SK-N-MC (cell line): ENCODE measurements at regions not wholly inside any gene's neighbourhood (a gene's known extent, or its start where the extent isn't known, plus 50 kb on each side); places are given as distances from the start of the nearest gene placed in this dataset.

ENCODE experiments used
- DNase-seq: peaks from one replicate; pipeline ENCODE4 v3.0.0-alpha.2; 2011; ENCODE audit warnings: low read depth, low spot score
- H3K27ac ChIP-seq: fragments of 200-600 bp; sonication (generic); 2 replicates; pipeline ENCODE4 v1.5.1; 2016; ENCODE audit warnings: mixed run types
- H3K36me3 ChIP-seq: fragments of 200-600 bp; sonication (generic); 2 replicates; pipeline ENCODE4 v1.6.1; 2017; ENCODE audit warnings: antibody characterized with exemption, low read length, mixed read lengths; ENCODE audit not compliant: insufficient read depth
- H3K4me3 ChIP-seq: fragments of 200-600 bp; sonication (generic); 2 replicates; pipeline ENCODE4 v1.5.1; 2016
- H3K9ac ChIP-seq: fragments of 200-600 bp; sonication (generic); 2 replicates; pipeline ENCODE4 v1.8.0; 2017; ENCODE audit warnings: mixed run types, mixed read lengths; ENCODE audit not compliant: insufficient read length
- H3K9me3 ChIP-seq: fragments of 200-600 bp; sonication (generic); 2 replicates; pipeline ENCODE4 v1.6.1; 2017; ENCODE audit warnings: low read depth, mild to moderate bottlenecking, antibody characterized with exemption, low read length, moderate library complexity, mixed read lengths
- EZH2 ChIP-seq: fragments of 200-600 bp; sonication (generic); IDR thresholded peaks from one replicate; pipeline ENCODE4 v1.6.1; 2017; ENCODE audit warnings: antibody characterized with exemption
- FOXP2 ChIP-seq: optimal IDR thresholded peaks from 2 replicates; pipeline ENCODE3; 2011; ENCODE audit warnings: mild to moderate bottlenecking, moderate library complexity; ENCODE audit not compliant: insufficient read depth; ENCODE audit errors: extremely low read length, control extremely low read depth
- POLR2AphosphoS5 ChIP-seq: IDR thresholded peaks from 2 replicates; pipeline ENCODE4 v1.6.1; 2012; ENCODE audit warnings: mild to moderate bottlenecking, low read depth, low read length, borderline replicate concordance

DNA sequence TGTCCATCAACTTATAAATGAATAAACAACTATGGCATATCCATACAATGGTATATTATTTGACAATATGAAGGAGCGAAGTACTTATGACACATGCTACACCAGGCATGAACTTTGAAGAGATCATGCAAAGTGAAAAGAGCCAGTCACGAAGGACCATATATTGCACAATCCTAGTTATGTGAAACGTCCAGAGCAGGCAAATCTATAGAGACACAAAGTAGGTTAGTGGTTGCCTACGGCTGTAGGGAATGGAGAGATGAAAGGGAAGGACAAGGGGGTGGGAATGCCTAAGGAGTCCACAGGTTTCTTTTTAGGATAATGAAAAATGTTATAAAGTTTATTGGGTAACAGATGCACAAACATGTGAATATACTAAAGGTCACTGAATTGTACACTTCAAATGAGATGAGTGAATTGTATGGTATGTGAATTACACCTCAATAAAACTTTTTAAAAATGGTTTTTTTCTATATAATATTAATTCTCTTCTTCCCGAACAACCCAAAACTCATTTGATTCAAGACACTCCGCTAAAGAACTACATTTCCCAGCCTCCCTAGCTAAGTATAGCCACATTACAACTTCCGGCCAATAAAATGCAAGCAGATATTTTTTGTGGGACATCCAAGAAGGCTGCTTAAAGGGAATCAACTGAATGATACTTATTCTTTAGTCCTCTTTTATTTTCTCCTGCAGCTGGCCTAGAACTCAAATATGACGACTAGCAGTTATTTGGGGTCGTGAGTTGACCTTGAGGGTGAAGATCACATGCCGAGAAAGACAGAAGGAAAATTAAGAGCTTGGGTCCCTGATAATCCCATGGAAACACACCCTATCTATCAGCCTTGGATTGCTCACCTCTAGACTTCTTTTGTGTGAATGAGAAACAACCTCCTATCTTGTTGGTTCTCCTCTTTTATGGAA lies 187.2 kb downstream of the TTC8 start:
- no peak overlapping the region for H3K9ac ChIP-seq
- H3K4me3 ChIP-seq: peak overlapping the region; percentile 73
- no peaks in the 10 kb centered on the region for H3K9me3 ChIP-seq
- no peaks in the 10 kb centered on the region for H3K36me3 ChIP-seq
- no peak for DNase-seq
- TF ChIP-seq FOXP2 (no peak), EZH2 (no peak), POLR2AphosphoS5 (no peak; the same call in 1 of the 2 replicates)
- no peak overlapping the region for H3K27ac ChIP-seq

DNA sequence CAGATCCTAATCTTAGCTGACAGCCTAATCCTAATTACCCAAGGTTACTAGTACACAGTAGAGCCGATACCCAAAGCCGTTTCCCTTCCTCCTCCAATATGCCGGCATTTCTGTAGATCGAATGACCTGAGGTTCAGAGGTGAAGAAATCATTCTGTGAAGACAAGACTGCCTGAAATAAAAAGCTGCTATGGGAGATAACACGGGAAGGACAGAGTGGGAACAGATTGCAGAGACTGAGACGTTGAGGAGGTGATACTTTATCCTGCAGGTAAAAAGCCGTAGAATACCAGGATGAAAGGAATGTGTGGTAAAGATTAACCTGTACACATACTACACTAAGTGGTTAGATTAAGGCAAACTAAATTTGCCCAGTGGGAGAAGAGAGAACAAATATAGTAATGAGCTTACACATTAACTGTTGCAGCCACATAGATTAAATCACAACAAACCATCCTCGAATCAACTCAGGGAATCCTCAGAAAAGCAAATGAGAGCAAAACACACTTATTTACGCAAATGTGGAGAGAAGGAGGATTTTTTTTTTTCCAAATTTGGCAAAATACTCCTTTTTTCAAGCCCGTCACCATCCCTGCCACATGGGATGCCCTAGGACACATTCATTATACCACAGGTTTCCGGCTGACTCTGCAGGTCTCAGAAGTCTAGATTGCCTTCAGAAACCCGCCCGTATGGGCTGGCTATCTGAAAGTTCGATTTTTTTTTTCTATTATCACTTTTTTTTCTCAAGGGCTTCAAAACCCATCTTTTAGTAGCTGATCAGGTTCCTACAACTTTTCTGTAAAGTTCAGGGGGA lies 188.0 kb downstream of the TTC8 start:
- no peak for TF ChIP-seq FOXP2
- no peak for TF ChIP-seq EZH2
- no peak for TF ChIP-seq POLR2AphosphoS5
- no peak overlapping the region for H3K27ac ChIP-seq
- no peak overlapping the region for H3K9ac ChIP-seq
- peak overlapping the region; percentile 73 for H3K4me3 ChIP-seq
- H3K9me3 ChIP-seq: no peaks in the 10 kb centered on the region
- no peak for DNase-seq
- no peaks in the 10 kb centered on the region for H3K36me3 ChIP-seq

DNA sequence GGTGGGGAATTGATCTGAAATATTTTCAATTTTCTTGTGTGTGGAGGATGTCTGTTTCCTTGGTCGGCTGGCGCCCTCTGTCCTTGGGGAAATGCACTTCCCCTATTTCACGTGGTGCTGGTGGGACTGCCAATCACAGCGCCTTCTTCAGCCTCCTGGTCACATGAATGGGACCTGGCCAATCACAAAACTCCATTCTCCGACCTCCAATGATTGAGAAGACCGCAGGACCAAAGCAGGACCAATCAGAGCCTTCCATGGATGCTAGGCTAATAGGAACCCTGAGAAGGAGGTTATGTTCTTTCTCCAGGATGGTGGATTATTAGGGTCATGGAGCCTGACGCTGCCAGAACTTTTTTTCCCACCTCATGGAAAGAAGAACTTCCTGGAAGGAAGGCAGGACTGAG lies 188.7 kb downstream of the TTC8 start:
- Histone ChIP-seq H3K27ac (no peak overlapping the region), H3K36me3 (no peaks in the 10 kb centered on the region), H3K4me3 (peak overlapping the region; percentile 73), H3K9ac (no peak overlapping the region), H3K9me3 (no peaks in the 10 kb centered on the region)
- no peak for TF ChIP-seq FOXP2
- no peak for TF ChIP-seq POLR2AphosphoS5
- TF ChIP-seq EZH2: no peak
- DNase-seq: no peak

DNA sequence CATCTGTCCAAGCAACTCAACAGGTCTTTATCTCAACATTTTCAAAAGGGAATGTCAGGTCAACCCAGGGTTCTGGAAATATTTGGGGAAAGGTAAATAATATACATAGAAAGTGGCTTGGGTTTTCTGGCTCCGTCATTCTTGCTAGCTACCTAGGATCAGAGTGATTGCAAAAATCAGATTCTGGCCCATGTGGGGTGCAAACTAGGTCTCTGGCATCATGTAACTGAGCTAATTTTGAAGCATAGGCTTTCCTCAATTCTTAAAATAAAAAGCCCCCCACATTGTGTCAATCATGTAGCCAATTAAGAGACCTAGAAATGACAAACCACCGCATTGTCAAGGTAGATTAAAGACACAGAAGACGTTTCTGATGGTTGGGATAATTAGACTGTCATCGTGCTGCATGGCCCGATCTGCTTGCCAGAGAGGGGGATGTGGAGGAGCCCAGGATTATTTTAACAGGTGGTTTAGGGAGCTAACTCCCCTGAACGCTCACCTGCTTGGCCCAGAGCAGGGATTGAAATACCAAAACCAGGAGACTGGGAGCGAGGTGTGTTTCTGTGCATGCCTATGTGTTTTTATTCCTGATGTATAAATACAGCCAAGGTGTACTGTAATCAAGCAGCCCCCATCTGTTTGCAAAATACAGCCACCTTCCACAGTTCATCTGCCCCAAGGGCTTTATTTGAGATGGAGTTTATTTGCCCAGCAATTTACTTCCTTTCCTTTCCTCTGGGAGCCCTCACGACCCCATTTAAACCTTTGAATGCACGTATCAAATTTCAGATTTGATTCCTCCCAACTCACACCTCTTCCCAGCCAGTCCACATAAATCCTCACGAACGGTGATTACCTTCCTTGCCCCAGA lies 189.5 kb downstream of the TTC8 start:
- Histone ChIP-seq H3K9me3 (no peaks in the 10 kb centered on the region), H3K9ac (no peak overlapping the region), H3K4me3 (no peak overlapping the region), H3K27ac (no peak overlapping the region), H3K36me3 (no peaks in the 10 kb centered on the region)
- DNase-seq: no peak
- TF ChIP-seq EZH2 (no peak), POLR2AphosphoS5 (no peak), FOXP2 (no peak)

DNA sequence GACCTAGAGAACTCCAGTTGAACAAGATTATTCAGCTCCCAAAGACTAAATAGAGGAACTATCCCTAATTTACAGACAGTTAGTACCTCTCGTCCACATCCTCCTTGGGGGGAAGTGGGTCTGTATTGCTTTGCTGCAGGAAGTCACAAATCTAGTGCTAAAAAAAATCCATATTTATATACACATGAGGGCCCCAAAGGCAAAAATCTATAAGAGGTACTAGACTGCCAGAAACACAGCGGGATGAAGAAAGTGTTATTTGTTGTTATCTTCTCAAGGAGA lies 190.1 kb downstream of the TTC8 start:
- Histone ChIP-seq H3K27ac (no peak overlapping the region), H3K9ac (no peak overlapping the region), H3K4me3 (no peak overlapping the region), H3K36me3 (no peaks in the 10 kb centered on the region), H3K9me3 (no peaks in the 10 kb centered on the region)
- TF ChIP-seq FOXP2 (no peak), POLR2AphosphoS5 (no peak), EZH2 (no peak)
- no peak for DNase-seq

DNA sequence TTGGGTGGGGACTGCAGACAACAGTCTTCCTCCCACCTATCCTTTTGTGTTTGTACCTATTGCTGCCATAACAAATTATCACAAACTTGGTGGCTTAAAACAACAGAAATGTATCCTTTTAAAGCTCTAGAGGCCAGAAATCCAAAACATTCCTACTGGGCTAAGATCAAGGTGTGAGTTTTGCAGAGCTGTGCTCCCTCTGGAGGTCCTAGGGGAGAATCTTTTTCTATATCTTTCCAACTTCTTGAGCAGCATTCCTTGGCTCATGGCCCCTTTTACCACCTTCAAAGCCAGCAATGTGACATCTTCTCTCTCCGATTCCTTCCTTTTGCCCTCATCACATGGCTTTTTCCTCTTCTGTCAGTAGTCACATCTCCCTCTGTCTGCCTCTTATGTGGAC lies 190.6 kb downstream of the TTC8 start:
- Histone ChIP-seq H3K27ac (no peak overlapping the region), H3K9ac (no peak overlapping the region), H3K36me3 (no peaks in the 10 kb centered on the region), H3K9me3 (no peaks in the 10 kb centered on the region), H3K4me3 (no peak overlapping the region)
- TF ChIP-seq POLR2AphosphoS5 (no peak), FOXP2 (no peak), EZH2 (no peak)
- DNase-seq: no peak

DNA sequence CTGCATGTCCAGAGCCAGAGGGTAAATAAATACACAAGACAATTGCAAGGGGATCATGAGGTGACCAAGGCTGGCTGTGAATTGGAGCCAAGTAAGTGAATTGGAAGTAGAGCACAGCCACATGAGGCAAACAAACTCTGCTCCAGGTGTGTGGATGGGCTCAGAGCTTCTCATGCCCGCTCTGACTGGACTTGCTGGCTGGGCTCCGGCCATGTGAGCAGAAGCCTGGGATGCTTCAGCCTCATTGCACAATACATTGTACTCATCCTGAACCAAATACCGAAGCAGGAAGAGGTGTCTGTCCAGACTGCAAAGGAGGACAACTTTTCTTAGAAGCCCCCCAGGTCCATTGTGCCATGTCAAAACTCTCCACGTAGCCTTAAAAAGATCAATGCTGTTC lies 193.0 kb downstream of the TTC8 start:
- H3K4me3 ChIP-seq: no peak overlapping the region
- H3K36me3 ChIP-seq: no peaks in the 10 kb centered on the region
- DNase-seq: no peak
- no peak overlapping the region for H3K9ac ChIP-seq
- no peak overlapping the region for H3K27ac ChIP-seq
- no peaks in the 10 kb centered on the region for H3K9me3 ChIP-seq
- TF ChIP-seq FOXP2 (no peak), EZH2 (no peak), POLR2AphosphoS5 (no peak)

DNA sequence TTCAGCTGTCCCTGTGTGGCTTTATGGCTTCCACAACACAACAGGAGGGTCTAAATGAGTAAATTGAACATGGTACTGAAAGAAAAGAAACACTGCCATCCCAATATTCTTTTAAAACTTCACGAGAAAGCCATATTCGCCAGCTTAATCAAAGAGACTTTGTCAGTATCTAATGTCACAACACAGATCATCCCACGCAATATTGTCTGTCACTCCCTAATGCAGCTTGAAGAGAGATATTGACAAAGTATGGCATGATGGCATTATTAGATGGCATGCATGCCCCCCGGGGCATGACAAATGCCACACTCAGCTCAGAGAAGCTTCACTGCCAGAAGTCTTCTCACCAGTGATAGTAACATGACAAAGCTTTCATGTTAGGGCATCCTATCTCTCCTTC lies 197.8 kb downstream of the TTC8 start:
- no peaks in the 10 kb centered on the region for H3K36me3 ChIP-seq
- no peak overlapping the region for H3K27ac ChIP-seq
- TF ChIP-seq FOXP2 (no peak), POLR2AphosphoS5 (no peak), EZH2 (no peak)
- no peak for DNase-seq
- no peak overlapping the region for H3K4me3 ChIP-seq
- no peaks in the 10 kb centered on the region for H3K9me3 ChIP-seq
- no peak overlapping the region for H3K9ac ChIP-seq
